AG10803 (cell line): ENCODE measurements at regions not wholly inside any gene's neighbourhood (a gene's known extent, or its start where the extent isn't known, plus 50 kb on each side); places are given as distances from the start of the nearest gene placed in this dataset.

Experiments
- DNase-seq: peaks from one replicate; pipeline ENCODE4 v3.0.0; 2010; ENCODE audit warnings: low read depth
- H3K4me3 ChIP-seq: 2 replicates; pipeline ENCODE4 v1.5.1; 2011; ENCODE audit warnings: mild to moderate bottlenecking, low read length, control low read depth
- CTCF ChIP-seq: conservative IDR thresholded peaks from 2 replicates; pipeline ENCODE4 v1.5.1; 2011; ENCODE audit warnings: mild to moderate bottlenecking, low read length, control low read depth, inconsistent platforms

GRCh38 chr16:13426269-13426668 is 493.7 kb upstream of the ERCC4 start:
- TF ChIP-seq CTCF = no peak
- no peak for DNase-seq
- H3K4me3 ChIP-seq = no peak overlapping the region

- no peak for TF ChIP-seq CTCF
- DNase-seq = no peak
- H3K4me3 ChIP-seq = no peak overlapping the region
Observed at GRCh38 chr16:13426736-13427135, 493.2 kb upstream of the ERCC4 start.

- no peak for TF ChIP-seq CTCF
- DNase-seq = no peak
- no peak overlapping the region for H3K4me3 ChIP-seq
Observed at GRCh38 chr16:13427943-13428342, 492.0 kb upstream of the ERCC4 start.

- DNase-seq = peak; percentile 42
- TF ChIP-seq CTCF = no peak
- no peak overlapping the region for H3K4me3 ChIP-seq
Observed at GRCh38 chr16:13429416-13429815, 490.5 kb upstream of the ERCC4 start.

GRCh38 chr16:13435415-13435814 is 484.5 kb upstream of the ERCC4 start:
- no peak for TF ChIP-seq CTCF
- no peak for DNase-seq
- no peak overlapping the region for H3K4me3 ChIP-seq

GRCh38 chr16:13435873-13436474 is 484.0 kb upstream of the ERCC4 start:
- no peak for TF ChIP-seq CTCF
- DNase-seq = no peak

GRCh38 chr16:13436641-13437412 is 483.1 kb upstream of the ERCC4 start:
- DNase-seq = peak; percentile 40
- H3K4me3 ChIP-seq = no peak overlapping the region
- TF ChIP-seq CTCF = no peak

More at GRCh38 chr16:13435873-13436474, 484.0 kb upstream of the ERCC4 start:
- no peak overlapping the region for H3K4me3 ChIP-seq
